PC-3 (cell line): ENCODE measurements at regions not wholly inside any gene's neighbourhood (a gene's known extent, or its start where the extent isn't known, plus 50 kb on each side); places are given as distances from the start of the nearest gene placed in this dataset.

Experiments
- ATAC-seq: fragments of 200-7000 bp; cut with Tn5 transposase; 2 replicates; pipeline ENCODE4 v1.9.1; 2020; ENCODE audit warnings: mild to moderate bottlenecking, moderate library complexity
- BruUV-seq: library from RNA; stranded (reverse); fragments of 400-500 nt; replicated peaks from 2 replicates; lab custom pipeline; 2021; lab: Mats Ljungman, UMichigan
- CTCF ChIA-PET: fragments of 300-600 bp; sonication (Branson Sonifier 250); formaldehyde crosslinking; loops from one replicate; lab custom pipeline; 2022; ENCODE audit warnings: antibody characterized with exemption; lab: Charles Lee
- POLR2A ChIA-PET: fragments of 300-600 bp; sonication (Branson Sonifier 250); formaldehyde crosslinking; loops from one replicate; lab custom pipeline; 2022; ENCODE audit warnings: antibody characterized with exemption; ENCODE audit not compliant: unreplicated experiment; lab: Charles Lee
- DNase-seq: peaks from one replicate; pipeline ENCODE4 v3.0.0-alpha.2; 2015
- H2AFZ ChIP-seq: fragments of 300-600 bp; sonication (generic); 2 replicates; pipeline ENCODE4 v1.6.0; 2016; ENCODE audit warnings: antibody characterized with exemption, low read length
- H3F3A ChIP-seq: fragments of 300-600 bp; sonication (generic); one replicate; pipeline ENCODE4 v1.6.0; 2017; ENCODE audit warnings: antibody characterized with exemption, low read length, control low read depth, mild to moderate bottlenecking; ENCODE audit not compliant: unreplicated experiment
- H3K27ac ChIP-seq: fragments of 300-600 bp; sonication (generic); 2 replicates; pipeline ENCODE4 v1.5.1; 2016; ENCODE audit warnings: mild to moderate bottlenecking, low read length
- H3K27me3 ChIP-seq: fragments of 300-600 bp; sonication (generic); 2 replicates; pipeline ENCODE4 v1.6.1; 2016; ENCODE audit warnings: low read length, mixed read lengths
- H3K36me3 ChIP-seq: fragments of 300-600 bp; sonication (generic); 2 replicates; pipeline ENCODE4 v1.6.1; 2016; ENCODE audit warnings: low read depth, mixed run types, low read length, mixed read lengths
- H3K4me1 ChIP-seq: fragments of 300-600 bp; sonication (generic); 2 replicates; pipeline ENCODE4 v1.5.1; 2016; ENCODE audit warnings: low read length; ENCODE audit not compliant: insufficient read depth
- H3K4me2 ChIP-seq: fragments of 300-600 bp; sonication (generic); 2 replicates; pipeline ENCODE4 v1.6.0; 2016; ENCODE audit warnings: low read length
- H3K4me3 ChIP-seq: fragments of 300-600 bp; sonication (generic); 2 replicates; pipeline ENCODE4 v1.5.1; 2016; ENCODE audit warnings: mild to moderate bottlenecking, low read length, mixed read lengths
- H3K79me2 ChIP-seq: fragments of 300-600 bp; sonication (generic); 2 replicates; pipeline ENCODE4 v1.6.1; 2017; ENCODE audit warnings: low read length, mixed read lengths
- H3K9ac ChIP-seq: fragments of 300-600 bp; sonication (generic); 2 replicates; pipeline ENCODE4 v1.6.0; 2016; ENCODE audit warnings: mild to moderate bottlenecking, low read length
- H3K9me2 ChIP-seq: fragments of 300-600 bp; sonication (generic); replicated peaks from 2 replicates; pipeline ENCODE4 v1.6.1; 2016; ENCODE audit warnings: mixed run types, low read length, mixed read lengths
- H3K9me3 ChIP-seq: fragments of 300-600 bp; sonication (generic); 2 replicates; pipeline ENCODE4 v1.6.1; 2016; ENCODE audit warnings: low read length, mixed read lengths
- H4K20me1 ChIP-seq: fragments of 300-600 bp; sonication (generic); 2 replicates; pipeline ENCODE4 v1.6.1; 2016; ENCODE audit warnings: low read length, mixed read lengths
- EZH2 ChIP-seq: fragments of 300-600 bp; sonication (generic); IDR thresholded peaks from one replicate; pipeline ENCODE4 v1.6.1; 2017; ENCODE audit warnings: antibody characterized with exemption, mild to moderate bottlenecking, low read length; ENCODE audit not compliant: unreplicated experiment
- EZH2phosphoT487 ChIP-seq: fragments of 300-600 bp; sonication (generic); IDR thresholded peaks from 2 replicates; pipeline ENCODE4 v1.6.1; 2018; ENCODE audit warnings: mild to moderate bottlenecking, antibody characterized with exemption, low read length, borderline replicate concordance
- intact Hi-C: fragments of 100-400 bp; cut with micrococcal nuclease; formaldehyde crosslinking; loops from 2 replicates; pipeline ENCODE4 v1.9.0; 2023
- TF ChIP-seq, protein P1 (sequence below): fragments of 300-600 bp; sonication (generic); conservative IDR thresholded peaks from 2 replicates; pipeline ENCODE4 v1.5.1; 2017; ENCODE audit warnings: antibody characterized with exemption, low read depth, mild to moderate bottlenecking, low read length

- Histone ChIP-seq H3K4me3 (no peak overlapping the region), H3K9ac (no peak overlapping the region), H3K4me1 (no peaks in the 10 kb centered on the region), H4K20me1 (no peaks in the 10 kb centered on the region), H3K27ac (no peak overlapping the region), H3K4me2 (no peak overlapping the region), H3K9me2 (no peaks in the 10 kb centered on the region), H3F3A (no peaks in the 10 kb centered on the region), H3K27me3 (peaks cover 63% of the 10 kb centered on the region), H2AFZ (no peak overlapping the region), H3K9me3 (no peaks in the 10 kb centered on the region), H3K79me2 (no peaks in the 10 kb centered on the region), H3K36me3 (no peaks in the 10 kb centered on the region)
- intact Hi-C loops = no loop called here
- ATAC-seq (no peak), DNase-seq (no peak)
- no TSS peak for BruUV-seq
- ChIA-PET CTCF (no interaction called here), POLR2A (no interaction called here)
- TF ChIP-seq, protein P1, sequence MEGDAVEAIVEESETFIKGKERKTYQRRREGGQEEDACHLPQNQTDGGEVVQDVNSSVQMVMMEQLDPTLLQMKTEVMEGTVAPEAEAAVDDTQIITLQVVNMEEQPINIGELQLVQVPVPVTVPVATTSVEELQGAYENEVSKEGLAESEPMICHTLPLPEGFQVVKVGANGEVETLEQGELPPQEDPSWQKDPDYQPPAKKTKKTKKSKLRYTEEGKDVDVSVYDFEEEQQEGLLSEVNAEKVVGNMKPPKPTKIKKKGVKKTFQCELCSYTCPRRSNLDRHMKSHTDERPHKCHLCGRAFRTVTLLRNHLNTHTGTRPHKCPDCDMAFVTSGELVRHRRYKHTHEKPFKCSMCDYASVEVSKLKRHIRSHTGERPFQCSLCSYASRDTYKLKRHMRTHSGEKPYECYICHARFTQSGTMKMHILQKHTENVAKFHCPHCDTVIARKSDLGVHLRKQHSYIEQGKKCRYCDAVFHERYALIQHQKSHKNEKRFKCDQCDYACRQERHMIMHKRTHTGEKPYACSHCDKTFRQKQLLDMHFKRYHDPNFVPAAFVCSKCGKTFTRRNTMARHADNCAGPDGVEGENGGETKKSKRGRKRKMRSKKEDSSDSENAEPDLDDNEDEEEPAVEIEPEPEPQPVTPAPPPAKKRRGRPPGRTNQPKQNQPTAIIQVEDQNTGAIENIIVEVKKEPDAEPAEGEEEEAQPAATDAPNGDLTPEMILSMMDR = no peak
- TF ChIP-seq EZH2 = no peak
- no peak for TF ChIP-seq EZH2phosphoT487
These were observed 196.1 kb upstream of the SALL3 start for GRCh38 chr18:78783564-78783960.

DNA sequence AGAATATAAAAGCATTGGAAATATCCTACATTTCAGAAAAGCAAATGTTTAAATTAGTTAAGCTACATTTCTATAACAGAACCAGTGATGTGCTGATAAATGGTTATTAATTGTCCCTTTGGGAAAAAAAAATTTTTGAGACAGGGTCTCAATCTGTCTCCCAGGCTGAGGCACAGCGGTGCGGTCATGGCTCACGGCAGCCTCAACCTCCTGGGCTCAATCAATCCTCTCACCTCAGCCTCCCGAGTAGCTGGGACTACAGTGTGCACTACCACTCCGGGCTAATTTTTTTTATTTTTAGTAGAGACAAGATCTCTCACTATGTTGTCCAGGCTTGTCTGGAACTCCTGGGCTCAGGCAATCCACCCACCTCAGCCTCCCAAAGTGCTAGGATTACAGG lies 194.8 kb upstream of the SALL3 start:
- Histone ChIP-seq H3K9me3 (no peaks in the 10 kb centered on the region), H3K36me3 (no peaks in the 10 kb centered on the region), H2AFZ (no peak overlapping the region), H3K9ac (no peak overlapping the region), H3F3A (no peaks in the 10 kb centered on the region), H3K27ac (no peak overlapping the region), H4K20me1 (no peaks in the 10 kb centered on the region), H3K9me2 (no peaks in the 10 kb centered on the region), H3K4me2 (no peak overlapping the region), H3K79me2 (no peaks in the 10 kb centered on the region), H3K4me3 (no peak overlapping the region), H3K27me3 (peaks cover 64% of the 10 kb centered on the region), H3K4me1 (no peaks in the 10 kb centered on the region)
- ChIA-PET POLR2A (no interaction called here), CTCF (no interaction called here)
- no TSS peak for BruUV-seq
- ATAC-seq = no peak
- intact Hi-C loops = no loop called here
- no peak for DNase-seq
- TF ChIP-seq, protein P1 = no peak
- TF ChIP-seq EZH2phosphoT487 = no peak
- no peak for TF ChIP-seq EZH2

DNA sequence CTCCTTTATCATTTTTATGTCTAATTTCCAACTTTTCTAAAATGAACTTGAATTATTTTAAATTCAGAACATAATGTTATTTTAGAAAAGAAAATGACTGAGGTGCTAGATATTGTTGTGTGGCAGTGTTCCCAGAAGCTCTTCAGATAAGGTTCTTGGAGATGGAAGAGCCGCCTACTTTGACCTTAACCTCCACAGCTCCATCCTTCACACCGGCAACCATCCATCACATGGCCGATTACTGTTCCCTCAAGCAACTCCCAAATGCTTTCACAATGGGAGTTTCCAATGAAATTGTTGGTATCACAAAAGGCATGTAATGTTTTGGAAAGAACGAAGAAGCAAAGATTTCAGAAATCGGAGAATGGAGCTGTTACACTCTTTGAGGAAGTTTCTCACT lies 193.9 kb upstream of the SALL3 start:
- H4K20me1 ChIP-seq = no peaks in the 10 kb centered on the region
- TF ChIP-seq, protein P1 = no peak
- no peak for TF ChIP-seq EZH2
- TF ChIP-seq EZH2phosphoT487 = no peak
- DNase-seq = no peak
- H3K27me3 ChIP-seq = peaks cover 62% of the 10 kb centered on the region
- no TSS peak for BruUV-seq
- POLR2A ChIA-PET = no interaction called here
- no peaks in the 10 kb centered on the region for H3F3A ChIP-seq
- CTCF ChIA-PET = no interaction called here
- no peak overlapping the region for H3K9ac ChIP-seq
- H3K36me3 ChIP-seq = no peaks in the 10 kb centered on the region
- H3K79me2 ChIP-seq = no peaks in the 10 kb centered on the region
- H3K4me2 ChIP-seq = no peak overlapping the region
- H3K4me1 ChIP-seq = no peaks in the 10 kb centered on the region
- H3K27ac ChIP-seq = no peak overlapping the region
- no peaks in the 10 kb centered on the region for H3K9me3 ChIP-seq
- no peaks in the 10 kb centered on the region for H3K9me2 ChIP-seq
- no peak overlapping the region for H3K4me3 ChIP-seq
- intact Hi-C loops = no loop called here
- no peak overlapping the region for H2AFZ ChIP-seq
- ATAC-seq = no peak
